Adipocyte (in vitro differentiated cells): ENCODE measurements at regions not wholly inside any gene's neighbourhood (a gene's known extent, or its start where the extent isn't known, plus 50 kb on each side); places are given as distances from the start of the nearest gene placed in this dataset.
A peak's percentile ranks its signal among the peaks of the same experiment; 100 is the strongest.
"Not testable (repeated sequence)": the region's sequence is repeated elsewhere in the genome, so short reads cannot be mapped to it uniquely, and the experiment has no call there.

Source experiments
- DNase-seq: peaks from one replicate; pipeline ENCODE4 v3.0.0-alpha.2; 2015; ENCODE audit warnings: low read depth
- H3K27me3 ChIP-seq: replicated peaks from 2 replicates; pipeline ENCODE4 v1.7.0; 2013; ENCODE audit warnings: mild to moderate bottlenecking, low read length, moderate library complexity; ENCODE audit not compliant: control insufficient read depth, insufficient read depth
- H3K36me3 ChIP-seq: 2 replicates; pipeline ENCODE4 v1.7.0; 2013; ENCODE audit warnings: low read length, mild to moderate bottlenecking, moderate library complexity; ENCODE audit not compliant: control insufficient read depth, insufficient read depth, severe bottlenecking
- H3K4me1 ChIP-seq: 2 replicates; pipeline ENCODE4 v1.7.0; 2013; ENCODE audit warnings: mild to moderate bottlenecking, low read length, moderate library complexity; ENCODE audit not compliant: control insufficient read depth, insufficient read depth
- H3K4me3 ChIP-seq: 2 replicates; pipeline ENCODE4 v1.7.0; 2013; ENCODE audit warnings: mild to moderate bottlenecking, low read length, moderate library complexity
- H3K9ac ChIP-seq: 2 replicates; pipeline ENCODE4 v1.7.0; 2013; ENCODE audit warnings: mild to moderate bottlenecking, low read length, moderate library complexity
- H3K9me3 ChIP-seq: 2 replicates; pipeline ENCODE4 v1.7.0; 2013; ENCODE audit warnings: mild to moderate bottlenecking, low read length, moderate library complexity; ENCODE audit not compliant: control insufficient read depth

GRCh38 chr2:91895091-91895490 lies 2976.1 kb upstream of the TEKT4 start:
- H3K36me3 ChIP-seq, H3K4me3 ChIP-seq, H3K9me3 ChIP-seq, H3K4me1 ChIP-seq, H3K9ac ChIP-seq, H3K27me3 ChIP-seq: not testable (repeated sequence)
- DNase-seq, result peak; percentile 0

GRCh38 chr2:91917602-91918001 lies 2953.6 kb upstream of the TEKT4 start:
- not testable (repeated sequence) for H3K4me1 ChIP-seq, DNase-seq, H3K4me3 ChIP-seq, H3K27me3 ChIP-seq, H3K36me3 ChIP-seq, H3K9ac ChIP-seq, H3K9me3 ChIP-seq
